GM15510 (cell line): ENCODE measurements at regions not wholly inside any gene's neighbourhood (a gene's known extent, or its start where the extent isn't known, plus 50 kb on each side); places are given as distances from the start of the nearest gene placed in this dataset.

Source experiments
- POLR2A ChIP-seq: IDR thresholded peaks from 3 replicates; pipeline ENCODE4 v1.6.1; 2011; ENCODE audit warnings: borderline replicate concordance; ENCODE audit not compliant: insufficient read length; ENCODE audit errors: extremely low read depth

DNA sequence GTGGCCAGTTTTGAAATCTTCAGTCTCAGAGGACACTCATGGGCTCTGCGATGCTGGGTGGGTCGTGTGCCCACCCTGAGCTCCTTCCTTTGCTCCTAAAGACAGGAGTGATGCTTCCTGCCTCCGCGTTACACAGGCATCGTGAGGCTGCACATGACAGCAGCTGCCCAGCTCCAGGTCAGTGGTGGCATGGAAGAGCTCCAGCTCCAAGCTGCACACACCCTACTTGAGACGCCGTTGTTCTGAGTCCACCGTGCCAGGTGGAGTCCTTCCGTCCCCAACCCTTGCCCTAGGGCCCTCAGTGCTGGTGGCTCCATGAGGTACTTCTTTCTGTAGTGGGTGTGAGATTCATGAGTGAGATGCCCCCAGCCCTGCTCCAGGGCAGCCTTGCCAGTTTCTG, 794.1 kb downstream of the BRD1 start:
- no peak for TF ChIP-seq POLR2A

DNA sequence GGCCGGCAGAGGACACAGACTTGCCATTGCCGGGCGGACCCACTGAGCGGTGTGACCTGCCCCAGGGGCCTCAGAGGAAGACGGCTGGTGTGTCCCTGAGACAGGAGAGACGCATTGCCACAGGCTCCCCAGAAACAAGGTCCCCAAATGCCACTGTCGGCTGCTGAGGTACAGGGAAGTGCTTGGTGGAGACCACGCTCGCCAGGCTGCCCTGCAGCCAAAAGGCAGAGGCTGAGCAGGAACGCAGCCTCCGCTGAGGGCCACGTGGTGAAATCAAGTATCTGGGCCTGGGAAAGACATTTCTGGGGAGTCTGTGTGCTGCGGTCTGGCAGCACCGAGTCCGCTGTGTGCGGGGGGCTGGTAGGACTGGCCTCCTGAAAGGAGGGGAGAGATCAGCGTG, 794.9 kb downstream of the BRD1 start:
- no peak for TF ChIP-seq POLR2A

DNA sequence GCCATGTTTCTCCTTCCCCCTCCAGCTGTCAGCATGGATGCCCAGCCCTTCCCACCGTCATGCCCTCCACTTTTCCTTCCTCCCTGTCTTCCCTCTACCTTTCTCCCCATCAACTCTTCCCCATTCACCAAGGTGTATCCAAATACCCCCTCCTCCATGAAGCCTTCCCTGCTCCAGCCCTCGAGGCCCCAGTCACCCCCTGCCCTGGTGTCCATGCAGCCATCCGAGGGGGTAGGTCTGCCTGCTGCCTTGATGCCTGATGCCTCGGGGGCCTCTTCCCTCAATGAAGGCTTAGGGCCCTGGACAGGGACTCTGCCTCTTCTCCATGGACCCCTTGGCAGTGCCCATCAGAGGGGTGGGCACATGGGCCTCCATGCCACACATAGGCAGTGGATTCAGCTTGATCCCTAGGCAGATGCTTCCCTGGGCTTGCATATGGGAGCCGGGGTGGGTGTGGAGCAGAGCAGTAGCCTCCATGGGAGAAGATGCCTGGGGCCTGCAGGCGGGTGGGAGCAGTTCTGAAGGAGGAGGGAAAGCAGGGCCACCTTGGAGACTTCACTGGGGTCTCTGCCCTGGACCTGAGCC, 795.8 kb downstream of the BRD1 start:
- TF ChIP-seq POLR2A = no peak

DNA sequence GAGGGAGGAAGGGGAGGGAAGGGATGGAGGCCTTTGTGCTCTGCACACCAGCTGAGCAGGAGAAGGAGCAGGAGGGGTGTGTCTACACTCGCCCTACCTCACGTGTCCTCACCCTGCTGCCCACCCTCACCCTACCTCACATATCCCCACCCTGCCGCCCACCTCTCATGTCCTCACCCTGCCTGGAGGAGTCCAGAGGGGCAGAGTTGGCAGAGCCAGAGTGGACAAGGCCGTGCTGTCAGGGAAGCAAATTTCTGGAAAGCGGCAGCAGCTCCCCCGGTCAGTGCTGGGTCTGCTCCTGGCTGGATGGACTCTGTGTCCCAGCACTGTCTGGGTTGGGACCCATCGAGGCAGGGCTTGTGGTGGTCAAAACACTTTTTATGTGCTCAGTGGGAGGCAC, 799.6 kb downstream of the BRD1 start:
- TF ChIP-seq POLR2A = no peak

DNA sequence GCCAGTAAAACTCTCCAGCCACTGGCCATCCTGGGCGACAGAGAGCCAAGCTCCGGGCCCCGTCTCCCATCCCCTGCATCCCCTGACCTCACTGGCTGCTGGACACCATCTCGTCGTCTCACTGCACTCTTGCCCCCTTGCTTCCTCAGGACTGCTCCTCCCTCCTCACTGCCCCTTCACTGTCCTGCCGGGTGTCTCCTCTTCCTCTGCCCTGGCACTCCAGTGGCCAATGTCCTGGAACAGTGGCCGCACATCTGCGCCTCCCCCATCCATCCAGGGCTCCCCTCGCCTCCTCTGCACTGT, 800.4 kb downstream of the BRD1 start:
- no peak for TF ChIP-seq POLR2A

DNA sequence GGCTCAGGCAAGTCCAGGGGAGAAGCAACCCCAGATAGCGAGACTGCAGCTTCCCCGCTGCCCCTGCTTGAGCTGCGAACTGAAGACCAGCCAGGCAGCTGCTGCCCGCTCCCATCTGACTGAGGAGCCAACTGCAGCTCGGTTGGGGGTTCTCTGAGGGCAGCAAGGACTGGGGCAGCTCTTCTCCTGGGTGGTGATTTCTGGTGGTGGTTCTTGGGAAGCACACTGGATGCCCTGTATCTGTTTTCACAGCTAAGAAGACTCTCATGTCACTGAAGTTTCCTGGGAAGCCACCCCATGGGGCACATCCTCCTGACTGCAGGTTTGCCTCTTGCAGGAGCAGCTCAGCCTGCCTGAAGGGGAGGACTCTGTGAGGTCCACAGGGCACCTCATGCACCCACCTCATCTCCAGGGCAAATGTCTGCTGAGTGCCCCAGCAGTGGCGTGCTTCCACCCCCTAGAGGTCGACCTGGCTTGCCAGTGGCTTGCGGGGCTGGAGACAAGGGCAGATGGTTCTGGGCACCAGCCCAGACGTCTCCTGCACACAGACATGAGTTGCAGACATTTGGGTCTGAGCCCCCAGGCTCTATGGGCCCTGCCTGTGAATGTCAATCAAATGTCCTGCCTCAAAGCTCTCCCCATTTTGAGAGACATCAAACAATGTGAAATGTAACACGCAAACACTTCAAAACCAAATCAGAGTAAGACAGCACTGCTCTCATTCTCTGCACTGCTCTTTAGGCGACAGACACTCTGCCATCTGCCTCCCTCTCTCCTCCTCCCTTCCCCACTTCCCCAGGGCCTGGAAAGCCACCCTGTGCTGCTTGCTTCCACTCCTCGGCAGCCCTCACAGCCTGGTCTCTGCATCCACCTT, 800.9 kb downstream of the BRD1 start:
- no peak for TF ChIP-seq POLR2A

DNA sequence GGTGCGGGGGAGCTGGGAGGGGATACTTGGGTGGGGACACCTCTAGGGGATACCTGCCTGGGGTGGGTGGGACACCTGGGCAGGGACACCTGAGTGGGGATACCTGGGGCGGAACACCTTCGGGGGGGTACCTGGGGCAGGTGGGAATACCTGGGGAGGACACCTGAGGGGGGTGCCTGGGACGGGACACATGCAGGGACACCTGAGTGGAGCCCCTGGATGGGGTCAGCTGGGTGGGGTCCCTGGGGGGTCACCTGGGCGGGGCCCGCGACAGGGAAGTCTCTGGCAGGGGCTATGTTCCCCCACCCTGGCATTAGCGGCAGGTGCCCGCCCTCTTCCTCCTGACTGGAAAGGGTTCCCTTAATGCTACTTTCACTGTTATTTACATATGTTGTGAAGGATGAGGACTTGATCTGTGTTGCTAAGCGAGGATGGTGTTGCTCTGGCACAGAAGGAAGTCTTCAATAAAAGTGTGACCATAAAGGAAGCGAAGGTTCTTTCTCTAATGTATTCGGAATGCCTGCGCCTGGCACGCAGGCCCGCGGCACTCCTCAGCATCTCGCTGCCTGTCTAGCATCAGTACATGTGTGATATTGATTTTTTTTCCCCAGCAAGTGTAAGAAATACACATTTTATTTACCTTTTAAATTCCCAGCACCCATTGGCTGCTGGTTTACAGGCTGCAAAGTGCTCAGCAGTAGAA, 801.7 kb downstream of the BRD1 start:
- TF ChIP-seq POLR2A = no peak

DNA sequence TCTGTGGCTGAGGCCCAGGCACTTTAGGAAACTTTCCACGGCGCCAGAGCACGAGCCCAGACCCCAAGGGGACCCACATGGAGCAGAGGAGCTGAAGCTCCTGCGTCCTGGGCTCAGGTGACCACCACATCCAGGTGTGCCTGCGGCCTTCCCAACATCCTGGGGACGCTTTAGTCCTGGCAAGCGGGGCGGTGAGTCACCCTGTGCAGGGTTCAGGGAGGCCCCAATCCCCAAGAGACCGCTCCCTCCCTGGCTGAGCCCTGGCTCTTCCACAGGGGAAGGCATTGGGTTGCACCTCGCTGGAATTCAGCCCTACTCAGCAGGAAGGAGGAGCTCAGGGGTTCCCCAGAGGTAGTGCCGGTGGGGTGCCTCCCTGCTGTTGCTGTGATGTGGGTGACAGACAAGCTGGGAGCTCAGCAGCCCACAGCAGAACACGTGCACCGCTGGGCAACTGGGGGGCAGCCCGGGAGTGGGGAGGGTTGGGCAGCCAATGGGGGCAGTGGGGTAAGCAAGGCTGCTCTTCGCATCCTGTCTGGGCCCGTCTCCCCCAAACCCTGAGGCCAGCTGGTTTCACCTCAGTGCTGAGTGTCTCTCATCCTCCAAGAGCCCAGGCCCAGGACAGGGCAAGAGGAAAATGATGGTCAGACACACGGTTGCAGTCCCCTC, 802.8 kb downstream of the BRD1 start:
- TF ChIP-seq POLR2A = no peak

DNA sequence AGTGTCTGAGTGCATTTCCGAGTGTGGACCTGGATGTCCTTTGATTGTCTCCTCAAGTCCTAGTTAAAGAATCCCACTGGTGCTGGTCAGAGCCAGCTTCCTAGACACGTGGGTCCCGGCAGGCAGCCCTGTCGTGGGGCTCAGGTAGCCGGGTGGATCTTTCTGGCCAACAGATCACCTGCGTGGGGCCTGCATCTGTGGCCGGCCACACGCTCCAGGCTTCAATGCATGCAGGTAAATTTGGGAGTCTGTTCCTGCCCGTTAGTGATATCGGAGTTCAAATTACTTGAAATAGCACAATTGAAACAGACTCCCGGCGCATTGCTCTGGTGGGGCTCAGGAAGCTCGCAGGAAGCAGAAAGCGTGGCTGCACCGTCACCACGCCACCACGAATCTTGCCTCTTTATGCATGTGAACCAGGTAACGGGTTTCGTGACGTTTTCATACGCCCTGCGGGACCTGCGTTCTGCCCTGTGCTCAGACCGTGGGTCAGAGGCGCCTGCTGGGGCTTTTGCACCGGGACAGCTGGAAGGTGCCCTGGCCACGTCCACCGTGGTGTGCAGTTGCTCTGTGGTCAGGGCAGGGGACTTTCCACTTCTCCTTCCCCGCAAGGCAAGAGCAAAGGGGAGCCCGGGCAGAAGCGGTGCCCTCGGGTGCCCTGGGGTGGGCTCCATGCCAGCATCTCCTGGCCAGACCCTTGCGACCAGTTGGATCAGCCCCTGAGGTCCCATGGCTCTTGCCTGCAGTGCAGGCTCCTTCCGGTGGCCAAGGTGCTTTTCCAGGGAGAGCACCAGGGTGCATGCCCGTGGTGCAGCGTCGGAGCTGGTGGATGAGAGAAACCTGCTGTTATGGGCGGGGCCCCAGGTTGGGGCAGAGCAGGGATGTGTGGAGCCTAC, 803.5 kb downstream of the BRD1 start:
- TF ChIP-seq POLR2A = no peak

DNA sequence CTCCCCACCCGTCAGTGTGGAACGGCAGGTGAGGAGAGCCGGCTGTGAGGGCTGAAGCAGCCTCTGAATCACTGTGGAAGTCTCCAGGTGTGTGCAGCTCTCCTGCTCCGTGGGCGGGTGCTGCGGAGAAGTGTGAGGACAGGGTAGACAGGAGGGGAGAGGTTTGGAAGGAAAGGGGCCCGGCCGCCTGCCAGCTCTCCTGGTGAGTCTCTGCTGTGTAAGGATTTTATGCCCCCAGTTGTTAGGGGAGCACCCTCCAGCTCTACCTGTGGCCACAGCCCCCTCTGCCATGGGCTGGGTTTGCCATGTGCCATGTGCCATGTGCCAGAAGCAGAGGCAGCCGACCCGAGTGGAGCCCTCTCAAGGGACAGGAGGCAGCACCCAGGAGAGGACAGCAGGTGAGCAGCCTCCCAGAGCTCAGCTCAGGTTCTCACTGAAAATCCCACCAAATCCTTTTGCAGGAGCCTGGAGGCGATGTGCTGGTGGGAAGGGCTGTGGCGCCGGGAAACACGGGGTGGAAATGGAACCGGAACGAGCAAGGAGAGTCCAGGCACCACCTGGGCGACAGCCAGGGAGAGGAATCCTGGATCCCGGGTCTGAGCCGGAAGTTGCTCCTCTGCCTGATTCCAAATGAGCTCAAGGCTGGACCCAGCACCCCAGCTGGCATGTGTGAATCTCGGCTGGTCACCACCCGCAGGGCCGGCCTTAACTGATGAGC, 804.4 kb downstream of the BRD1 start:
- no peak for TF ChIP-seq POLR2A

DNA sequence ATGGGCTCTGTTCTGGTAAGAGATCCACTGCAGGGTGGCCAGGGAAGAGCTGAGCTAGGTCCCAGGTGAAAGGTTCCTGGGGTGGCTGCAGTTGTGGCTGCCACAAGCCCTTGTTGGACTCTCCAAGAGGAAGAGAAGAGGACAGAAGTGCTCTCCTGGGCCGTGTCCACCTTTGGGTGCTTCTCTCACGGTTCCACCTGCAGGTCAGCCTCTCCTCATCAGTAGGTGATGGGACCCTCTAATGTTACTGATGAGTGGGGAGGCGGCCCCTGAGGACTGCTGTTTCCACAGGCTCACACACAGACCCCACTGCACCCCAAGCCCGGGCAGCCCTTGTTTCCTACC, 804.9 kb downstream of the BRD1 start:
- no peak for TF ChIP-seq POLR2A

DNA sequence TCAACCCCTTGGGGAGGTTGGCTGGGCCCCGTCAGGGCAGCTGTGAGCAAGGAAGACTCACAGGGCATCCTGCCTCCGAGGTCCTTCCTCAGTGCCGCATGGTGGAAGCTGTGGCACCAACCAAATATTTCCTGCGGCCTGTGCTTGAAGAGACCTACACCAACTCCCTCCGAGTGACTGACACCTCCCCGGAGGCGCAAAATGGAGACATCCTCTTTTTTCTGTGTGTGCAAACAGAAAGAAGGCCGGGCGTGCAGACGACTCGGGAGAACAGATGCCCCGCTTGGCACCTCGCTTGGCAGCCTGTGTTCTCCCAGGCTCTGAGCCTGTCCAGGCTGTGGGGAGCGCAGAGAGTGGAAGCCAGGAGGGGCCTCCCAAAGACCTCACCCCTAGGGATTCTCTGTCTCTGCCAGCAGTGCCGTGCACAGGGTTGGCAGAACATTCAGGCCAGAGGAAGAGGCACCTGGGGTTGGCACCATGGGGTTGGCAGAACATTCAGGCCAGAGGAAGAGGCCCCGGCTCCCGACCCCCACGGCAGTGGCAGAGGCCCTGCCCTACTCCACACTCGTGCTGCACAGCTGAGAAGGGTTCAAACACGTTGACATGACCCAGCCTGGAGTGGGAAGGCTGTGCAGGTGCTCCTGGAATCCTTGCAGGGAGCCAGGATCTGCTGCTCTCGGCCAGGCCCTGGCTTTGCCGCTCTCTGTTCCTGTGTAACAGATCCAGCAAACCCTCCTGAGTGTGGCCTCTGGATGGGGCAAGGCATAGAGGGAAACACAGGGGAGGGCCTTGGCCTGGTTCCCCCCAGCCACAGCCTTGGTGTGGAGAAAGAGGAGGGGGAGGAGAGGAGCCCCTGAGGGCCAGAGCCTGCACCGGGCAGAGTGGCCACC, 805.5 kb downstream of the BRD1 start:
- TF ChIP-seq POLR2A = no peak
